ENCODE measurements at regions not wholly inside any gene's neighbourhood (a gene's known extent, or its start where the extent isn't known, plus 50 kb on each side); places are given as distances from the start of the nearest gene placed in this dataset.
"Not testable (repeated sequence)": the region's sequence is repeated elsewhere in the genome, so short reads cannot be mapped to it uniquely, and the experiment has no call there.

GRCh38 chr4:3878678-3879077 is 112.5 kb downstream of the ADRA2C start:
- FAIRE-seq: no peak
- DNase-seq (ENCODE audit: low spot score): no peak

- FAIRE-seq (no peak), DNase-seq (ENCODE audit: low spot score) (no peak)
Observed at GRCh38 chr4:3879681-3880614, 113.8 kb downstream of the ADRA2C start.

GRCh38 chr4:3880615-3881120 is 114.5 kb downstream of the ADRA2C start:
- FAIRE-seq (no peak), DNase-seq (ENCODE audit: low spot score) (peak; percentile 61)

GRCh38 chr4:3882316-3882885 is 116.2 kb downstream of the ADRA2C start:
- not testable (repeated sequence) for DNase-seq (ENCODE audit: low spot score)

GRCh38 chr4:3884261-3884660 is 118.1 kb downstream of the ADRA2C start:
- DNase-seq (ENCODE audit: low spot score): not testable (repeated sequence)

More at GRCh38 chr4:3882316-3882885, 116.2 kb downstream of the ADRA2C start:
- FAIRE-seq: not testable (repeated sequence)

GRCh38 chr4:3893590-3893989 is 127.4 kb downstream of the ADRA2C start:
- DNase-seq (ENCODE audit: low spot score); FAIRE-seq: not testable (repeated sequence)

More at GRCh38 chr4:3884261-3884660, 118.1 kb downstream of the ADRA2C start:
- not testable (repeated sequence) for FAIRE-seq

- FAIRE-seq; DNase-seq (ENCODE audit: low spot score): not testable (repeated sequence)
Observed at GRCh38 chr4:3894086-3894959, 128.1 kb downstream of the ADRA2C start.

- FAIRE-seq (no peak), DNase-seq (ENCODE audit: low spot score) (no peak)
Observed at GRCh38 chr4:3896441-3896840, 130.3 kb downstream of the ADRA2C start.

- not testable (repeated sequence) for FAIRE-seq
Observed at GRCh38 chr4:3896871-3897578, 130.8 kb downstream of the ADRA2C start.

GRCh38 chr4:3898098-3898497 is 131.9 kb downstream of the ADRA2C start:
- no peak for FAIRE-seq

More at GRCh38 chr4:3896871-3897578, 130.8 kb downstream of the ADRA2C start:
- not testable (repeated sequence) for DNase-seq (ENCODE audit: low spot score)

GRCh38 chr4:3898928-3899327 is 132.7 kb downstream of the ADRA2C start:
- not testable (repeated sequence) for DNase-seq (ENCODE audit: low spot score); FAIRE-seq

More at GRCh38 chr4:3898098-3898497, 131.9 kb downstream of the ADRA2C start:
- no peak for DNase-seq (ENCODE audit: low spot score)

- not testable (repeated sequence) for FAIRE-seq
Observed at GRCh38 chr4:3904264-3904955, 138.2 kb downstream of the ADRA2C start.

GRCh38 chr4:3909616-3910015 is 143.4 kb downstream of the ADRA2C start:
- not testable (repeated sequence) for DNase-seq (ENCODE audit: low spot score); FAIRE-seq

More at GRCh38 chr4:3904264-3904955, 138.2 kb downstream of the ADRA2C start:
- not testable (repeated sequence) for DNase-seq (ENCODE audit: low spot score)

GRCh38 chr4:3910161-3910950 is 144.2 kb downstream of the ADRA2C start:
- FAIRE-seq; DNase-seq (ENCODE audit: low spot score): not testable (repeated sequence)

GRCh38 chr4:3911252-3911856 is 145.2 kb downstream of the ADRA2C start:
- FAIRE-seq: peak; percentile 89

GRCh38 chr4:3914511-3914910 is 148.3 kb downstream of the ADRA2C start:
- DNase-seq (ENCODE audit: low spot score): not testable (repeated sequence)

More at GRCh38 chr4:3911252-3911856, 145.2 kb downstream of the ADRA2C start:
- DNase-seq (ENCODE audit: low spot score): no peak

GRCh38 chr4:3919509-3919908 is 153.3 kb downstream of the ADRA2C start:
- not testable (repeated sequence) for DNase-seq (ENCODE audit: low spot score); FAIRE-seq

More at GRCh38 chr4:3914511-3914910, 148.3 kb downstream of the ADRA2C start:
- not testable (repeated sequence) for FAIRE-seq

- not testable (repeated sequence) for DNase-seq (ENCODE audit: low spot score); FAIRE-seq
Observed at GRCh38 chr4:3921902-3922301, 155.7 kb downstream of the ADRA2C start.

All from urothelium cell line (cell line).